SIG-M5 treated with dmso at 0.1 percent for 504 hours (cell line): ENCODE measurements at regions not wholly inside any gene's neighbourhood (a gene's known extent, or its start where the extent isn't known, plus 50 kb on each side); places are given as distances from the start of the nearest gene placed in this dataset.
"Not testable (repeated sequence)": the region's sequence is repeated elsewhere in the genome, so short reads cannot be mapped to it uniquely, and the experiment has no call there.

Experiments
- DNase-seq: peaks from one replicate; lab custom pipeline; 2025; ENCODE audit not compliant: unreplicated experiment; lab: John Stamatoyannopoulos, UW

- DNase-seq = no peak
Observed at GRCh38 chr6:20263059-20263458, 50.8 kb upstream of the MBOAT1 start.

GRCh38 chr6:20265842-20266241, 53.6 kb upstream of the MBOAT1 start:
- DNase-seq = no peak

GRCh38 chr6:20266851-20267608, 54.8 kb upstream of the MBOAT1 start:
- peak; percentile 22 for DNase-seq

- no peak for DNase-seq
Observed at GRCh38 chr6:20269181-20269580, 56.9 kb upstream of the MBOAT1 start.

- no peak for DNase-seq
Observed at GRCh38 chr6:20271818-20272217, 59.5 kb upstream of the MBOAT1 start.

- no peak for DNase-seq
Observed at GRCh38 chr6:20274137-20274536, 61.9 kb upstream of the MBOAT1 start.

- DNase-seq = not testable (repeated sequence)
Observed at GRCh38 chr6:20275837-20276236, 63.6 kb upstream of the MBOAT1 start.

- not testable (repeated sequence) for DNase-seq
Observed at GRCh38 chr6:20277724-20278123, 65.5 kb upstream of the MBOAT1 start.

- DNase-seq = no peak
Observed at GRCh38 chr6:20279051-20279450, 66.8 kb upstream of the MBOAT1 start.

- DNase-seq = no peak
Observed at GRCh38 chr6:20279608-20280287, 67.5 kb upstream of the MBOAT1 start.

GRCh38 chr6:20280288-20280621, 68.0 kb upstream of the MBOAT1 start:
- no peak for DNase-seq

- no peak for DNase-seq
Observed at GRCh38 chr6:20284672-20285071, 72.4 kb upstream of the MBOAT1 start.

GRCh38 chr6:20286968-20287565, 74.8 kb upstream of the MBOAT1 start:
- no peak for DNase-seq

GRCh38 chr6:20291764-20292580, 79.7 kb upstream of the MBOAT1 start:
- peak; percentile 70 for DNase-seq

GRCh38 chr6:20292905-20293304, 80.6 kb upstream of the MBOAT1 start:
- DNase-seq = no peak

GRCh38 chr6:20301256-20301655, 89.0 kb upstream of the MBOAT1 start:
- no peak for DNase-seq

GRCh38 chr6:20302168-20302567, 89.9 kb upstream of the MBOAT1 start:
- no peak for DNase-seq

GRCh38 chr6:20302702-20303251, 90.5 kb upstream of the MBOAT1 start:
- no peak for DNase-seq

GRCh38 chr6:20306491-20306890, 94.2 kb upstream of the MBOAT1 start:
- DNase-seq = no peak

- DNase-seq = no peak
Observed at GRCh38 chr6:20309186-20309585, 92.5 kb upstream of the E2F3 start.

- no peak for DNase-seq
Observed at GRCh38 chr6:20310185-20310584, 91.5 kb upstream of the E2F3 start.
